ENCODE measurements at regions not wholly inside any gene's neighbourhood (a gene's known extent, or its start where the extent isn't known, plus 50 kb on each side); places are given as distances from the start of the nearest gene placed in this dataset.
"Not testable (repeated sequence)": the region's sequence is repeated elsewhere in the genome, so short reads cannot be mapped to it uniquely, and the experiment has no call there.

GRCh38 chr1:22196041-22196440 is 53.1 kb upstream of the WNT4 start:
- DNase-seq = no peak

DNA sequence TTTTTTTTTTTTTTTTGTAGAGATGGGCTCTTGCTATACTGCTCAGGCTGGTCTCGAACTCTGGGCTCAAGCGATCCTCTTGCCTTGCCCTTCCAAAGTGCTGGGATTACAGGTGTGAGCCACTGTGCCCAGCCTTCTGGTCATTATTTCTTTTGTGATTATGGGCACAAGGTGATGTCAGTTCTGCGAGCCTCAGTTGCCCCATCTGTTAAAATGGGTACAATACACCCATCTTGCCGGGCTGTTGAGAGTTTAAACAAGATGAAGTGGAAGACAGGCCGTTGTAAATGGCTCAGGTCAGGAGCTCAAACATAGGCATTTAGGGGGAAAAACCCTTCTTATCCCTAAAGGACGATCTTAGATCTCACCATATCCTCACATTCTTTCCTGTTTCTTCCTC is 53.7 kb upstream of the WNT4 start:
- DNase-seq = no peak

DNA sequence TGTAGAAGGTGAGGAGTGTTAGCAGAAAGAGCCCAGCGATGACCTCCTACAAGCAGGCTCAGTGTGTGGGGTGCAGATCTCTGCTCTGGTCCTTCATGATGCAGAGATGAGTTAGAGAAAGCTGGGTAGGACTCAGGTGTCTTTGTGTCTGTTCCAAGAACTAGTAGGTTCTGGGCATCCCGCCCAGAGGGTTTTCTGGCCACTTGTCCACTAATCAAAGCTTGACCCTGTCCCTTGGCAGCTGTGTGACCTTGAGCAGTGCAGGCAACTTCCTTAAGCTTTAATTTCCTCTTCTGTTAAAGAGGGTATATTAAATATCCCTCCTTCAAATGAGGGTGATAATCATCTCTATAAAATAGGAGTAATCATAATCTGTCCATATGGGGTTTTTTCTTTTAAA is 54.7 kb upstream of the WNT4 start:
- no peak for DNase-seq

DNA sequence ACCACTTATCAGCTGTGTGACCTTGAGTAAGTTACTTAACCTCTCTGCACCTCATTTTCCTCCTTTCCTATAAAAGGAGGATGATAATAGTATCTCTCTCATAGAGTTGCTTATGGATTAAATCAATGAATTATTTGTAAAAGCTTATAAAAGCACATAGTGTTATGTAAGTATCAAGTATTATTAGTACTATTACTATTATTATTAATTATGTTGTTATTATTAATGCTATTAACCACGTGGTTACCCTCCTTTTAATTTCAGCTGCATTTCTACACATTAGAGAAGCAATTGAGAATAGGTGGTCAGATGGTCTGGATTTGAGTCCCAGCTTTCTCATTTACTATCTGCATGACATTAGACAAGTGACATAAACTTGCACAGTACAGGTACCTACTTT is 58.1 kb upstream of the WNT4 start:
- DNase-seq = no peak

DNA sequence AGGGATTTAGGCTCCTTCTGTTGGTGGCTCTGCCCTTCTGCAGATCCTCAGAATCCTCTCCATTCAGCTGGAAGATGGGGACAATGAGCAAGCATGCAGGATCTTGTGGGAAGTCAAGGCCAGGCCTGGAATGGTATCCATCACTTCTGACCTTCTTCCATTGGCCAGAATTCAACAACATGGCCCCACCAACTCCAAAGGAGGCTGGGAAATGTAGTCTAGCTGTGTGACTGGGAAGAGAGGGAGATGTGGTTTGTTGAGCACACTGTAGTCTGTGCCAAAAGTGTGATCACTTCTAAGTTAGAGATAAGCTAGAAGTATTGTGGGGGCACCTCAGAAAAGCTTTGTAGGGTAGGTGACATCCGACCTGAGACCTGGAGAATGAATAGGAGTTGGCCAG is 60.4 kb upstream of the WNT4 start:
- DNase-seq = no peak

- no peak for DNase-seq
Measured at GRCh38 chr1:22204057-22204840, 61.4 kb upstream of the WNT4 start.

GRCh38 chr1:22204989-22205913 is 62.4 kb upstream of the WNT4 start:
- DNase-seq = no peak

DNA sequence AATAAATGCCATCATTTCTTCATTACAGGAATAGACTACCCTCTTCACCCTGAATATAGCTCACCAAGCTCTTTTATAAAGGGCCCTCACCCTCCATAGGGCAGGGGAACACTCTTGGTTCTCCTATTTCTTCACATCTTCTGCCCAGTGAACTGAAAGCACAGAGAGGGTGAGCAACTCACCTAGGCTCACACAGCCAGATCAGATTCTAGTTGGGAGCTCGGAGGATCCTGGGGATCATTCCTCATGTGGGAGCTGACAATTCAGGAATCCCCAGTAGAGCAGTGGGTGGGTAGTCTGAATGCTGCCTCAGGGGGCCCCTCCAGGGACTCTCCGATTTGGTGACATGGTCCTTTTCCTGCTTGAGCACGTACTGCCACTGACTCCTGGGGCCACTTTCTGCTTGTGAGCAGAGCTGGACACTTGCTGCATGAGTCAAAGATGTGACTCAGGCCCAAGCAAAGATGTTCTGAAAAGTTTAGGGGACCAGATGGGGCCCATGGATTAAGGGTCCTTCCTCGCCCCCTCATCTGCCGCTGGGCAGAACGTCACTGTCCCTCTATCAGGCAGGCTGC is 63.7 kb upstream of the WNT4 start:
- no peak for DNase-seq

GRCh38 chr1:22207511-22208267 is 64.8 kb upstream of the WNT4 start:
- no peak for DNase-seq

DNA sequence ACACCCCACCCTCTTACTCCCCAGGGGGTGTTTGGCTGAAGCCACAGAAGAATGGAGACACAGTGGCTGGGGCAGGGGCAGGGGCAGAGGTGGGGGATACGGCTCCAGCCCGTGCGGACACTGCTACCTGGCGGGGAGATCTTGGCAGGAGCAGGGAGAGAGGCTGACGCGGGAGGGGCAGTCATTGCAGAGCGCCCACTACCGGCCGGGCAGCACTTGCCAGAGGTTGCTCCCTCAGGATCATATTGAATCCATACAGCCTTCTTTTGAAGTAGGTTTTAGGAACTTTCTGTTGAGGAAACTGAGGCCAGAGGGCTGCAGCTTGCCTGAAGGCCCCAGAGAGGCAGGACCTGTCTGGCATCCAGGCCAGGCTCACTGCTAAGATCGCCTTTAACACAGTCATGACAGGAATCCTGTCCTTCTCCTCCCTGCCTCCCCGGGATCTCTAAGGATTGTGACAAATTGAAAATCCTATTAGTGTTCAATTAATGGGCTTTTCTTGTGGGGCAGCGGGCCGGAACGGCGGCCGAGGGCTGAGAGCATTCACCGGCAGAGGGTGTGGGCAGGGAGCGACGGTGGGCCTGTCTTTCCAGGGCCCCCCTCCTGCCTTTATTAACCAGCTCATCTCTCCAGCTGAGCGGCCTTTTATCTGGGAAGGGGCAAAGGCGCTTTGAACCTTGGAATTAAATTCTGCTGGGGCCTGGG is 65.5 kb upstream of the WNT4 start:
- DNase-seq = no peak

GRCh38 chr1:22208973-22209378 is 66.1 kb upstream of the WNT4 start:
- no peak for DNase-seq

DNA sequence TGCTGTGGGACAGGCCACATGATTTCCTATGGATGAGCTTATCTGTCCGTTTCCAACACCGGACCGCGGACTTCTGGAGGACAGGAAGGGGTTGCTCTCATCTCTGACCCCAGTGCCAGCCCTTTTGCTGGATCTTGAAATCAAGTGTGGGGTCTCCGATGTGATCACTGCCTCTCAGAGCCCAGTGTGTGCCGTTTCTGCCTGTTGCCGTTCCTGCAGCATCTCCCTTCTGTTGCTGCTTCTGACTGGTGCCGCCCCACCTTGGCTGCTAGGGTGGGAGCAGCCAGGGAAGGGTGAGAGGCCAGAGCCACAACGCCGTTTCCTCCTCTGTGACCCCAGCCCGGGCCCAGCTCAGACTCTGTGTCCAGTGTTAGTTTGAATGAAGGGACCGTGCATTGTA is 67.3 kb upstream of the WNT4 start:
- no peak for DNase-seq

DNA sequence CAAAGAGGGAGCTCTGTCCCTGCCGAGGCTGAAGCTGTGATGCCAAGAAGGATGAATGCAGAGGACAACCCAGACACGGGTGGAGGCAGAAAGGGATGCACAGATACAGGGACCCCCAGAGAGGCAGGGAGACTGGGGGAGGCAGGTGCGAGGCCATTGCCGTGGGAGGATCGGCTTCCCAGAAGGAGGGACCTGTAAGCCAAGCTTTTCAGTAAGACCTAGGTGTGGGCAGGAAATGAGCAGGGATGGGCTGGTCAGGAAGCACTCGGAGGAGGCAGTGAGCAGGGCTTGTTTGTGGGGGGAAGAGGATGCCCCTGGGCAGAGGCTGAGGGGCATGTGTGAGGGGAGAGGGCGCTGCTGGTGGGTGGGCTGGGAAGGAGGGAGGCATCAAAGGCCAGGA is 67.7 kb upstream of the WNT4 start:
- no peak for DNase-seq

GRCh38 chr1:22211459-22211858 is 68.6 kb upstream of the WNT4 start:
- not testable (repeated sequence) for DNase-seq

DNA sequence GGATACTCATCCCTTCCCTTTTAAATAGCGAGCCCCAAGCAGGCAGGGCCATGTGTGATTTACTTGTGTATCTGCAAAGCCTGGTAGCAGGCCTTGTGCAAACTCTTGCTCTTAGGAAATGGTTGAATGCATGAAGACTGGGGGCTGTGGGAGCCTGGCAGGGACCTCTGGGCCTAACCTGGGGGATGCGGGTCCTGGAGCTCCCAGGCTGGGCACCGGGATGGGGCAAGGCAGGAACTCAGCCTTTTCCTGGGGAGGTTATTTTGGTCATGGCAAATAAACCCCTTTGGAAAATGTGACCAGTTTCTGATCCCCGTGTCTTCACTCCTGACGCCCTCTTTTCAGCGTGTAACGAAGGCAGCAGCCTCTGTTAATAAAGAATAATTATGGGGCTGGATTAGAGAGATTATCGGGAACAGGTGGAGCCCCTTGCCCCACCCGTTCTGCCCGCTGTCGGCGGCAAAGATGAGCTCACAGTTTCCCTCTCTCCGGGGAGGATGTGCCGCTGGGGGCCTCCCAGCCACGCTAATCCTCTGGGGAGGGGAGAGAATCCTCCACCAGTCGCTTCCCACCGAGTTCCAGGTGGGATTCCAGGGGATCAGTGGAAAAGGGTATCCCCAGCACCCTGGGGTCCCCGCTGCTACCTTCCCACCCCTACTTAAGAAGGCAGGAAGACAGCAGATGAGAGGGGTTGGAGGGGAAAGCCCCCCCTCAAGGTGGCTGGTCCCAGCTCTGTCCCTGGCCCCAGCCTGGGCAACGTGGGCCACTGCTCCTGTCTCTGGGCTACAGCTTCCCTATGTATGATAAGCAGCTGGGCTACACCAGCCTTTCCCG is 69.7 kb upstream of the WNT4 start:
- DNase-seq = no peak

DNA sequence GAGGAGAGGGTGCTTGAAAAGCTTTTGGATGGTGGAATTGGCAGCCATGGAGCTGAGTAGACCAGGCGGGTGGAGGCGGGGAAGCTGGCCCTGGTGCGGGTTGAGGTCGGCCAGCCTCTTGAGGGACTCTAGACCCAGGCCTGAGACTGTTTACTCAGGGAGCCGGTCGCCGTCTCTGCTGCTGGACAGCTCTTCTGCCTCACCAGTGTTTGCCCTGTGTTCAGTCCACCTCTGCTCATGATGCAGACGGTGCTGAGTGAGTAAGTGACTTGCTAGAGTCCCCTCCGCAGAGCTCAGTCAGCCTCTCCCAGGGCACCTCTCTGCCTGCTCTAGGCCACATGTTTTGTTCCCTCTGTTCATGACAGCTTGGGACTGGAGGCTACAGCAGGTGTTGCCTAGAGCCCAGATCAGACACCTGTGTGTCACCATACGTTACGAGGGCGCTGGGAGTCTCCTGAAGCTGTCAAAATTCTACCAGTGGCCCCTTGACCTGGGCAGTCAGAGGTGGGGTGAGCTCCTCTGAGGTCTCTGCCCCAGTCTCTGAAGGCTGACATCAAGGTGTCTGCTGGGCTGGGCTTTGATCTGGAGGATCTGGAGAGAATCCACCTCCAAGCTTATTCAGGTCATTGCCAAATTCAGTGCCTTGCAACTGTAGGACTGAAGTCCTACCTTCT is 73.5 kb upstream of the WNT4 start:
- DNase-seq = no peak

- DNase-seq = no peak
Measured at GRCh38 chr1:22216966-22217365, 74.1 kb upstream of the WNT4 start.

DNA sequence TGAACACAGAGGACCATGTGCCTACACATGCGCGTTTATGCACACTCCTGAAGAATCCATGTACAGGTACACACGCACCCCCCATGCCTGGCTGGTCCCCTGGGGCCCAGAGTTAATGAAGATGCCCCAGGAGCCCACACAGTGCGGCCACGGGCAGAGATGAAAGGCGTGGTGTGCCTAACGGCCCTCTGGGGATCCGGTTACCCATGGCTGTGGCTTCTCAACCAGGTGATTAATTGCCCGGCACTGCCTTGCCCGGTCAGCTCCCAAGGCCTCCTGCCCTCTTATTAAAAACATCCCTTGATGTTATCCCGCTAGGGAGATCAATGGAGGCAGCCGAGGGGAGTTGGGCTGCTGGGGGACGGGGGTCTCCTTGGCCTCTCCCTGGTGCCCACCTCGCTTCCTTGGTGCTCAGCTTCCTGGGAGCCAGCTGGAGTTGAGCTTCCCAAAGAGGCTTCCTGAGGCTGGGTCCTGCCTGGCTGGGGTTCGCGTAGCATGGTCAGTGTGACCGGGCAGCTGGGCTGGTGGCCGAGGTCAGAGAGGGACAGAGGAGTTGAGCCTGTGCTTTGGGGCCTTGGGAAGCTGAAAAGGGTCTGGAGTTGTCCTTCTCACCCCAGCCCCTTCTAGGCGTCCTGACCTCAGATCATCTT is 75.0 kb upstream of the WNT4 start:
- no peak for DNase-seq

DNA sequence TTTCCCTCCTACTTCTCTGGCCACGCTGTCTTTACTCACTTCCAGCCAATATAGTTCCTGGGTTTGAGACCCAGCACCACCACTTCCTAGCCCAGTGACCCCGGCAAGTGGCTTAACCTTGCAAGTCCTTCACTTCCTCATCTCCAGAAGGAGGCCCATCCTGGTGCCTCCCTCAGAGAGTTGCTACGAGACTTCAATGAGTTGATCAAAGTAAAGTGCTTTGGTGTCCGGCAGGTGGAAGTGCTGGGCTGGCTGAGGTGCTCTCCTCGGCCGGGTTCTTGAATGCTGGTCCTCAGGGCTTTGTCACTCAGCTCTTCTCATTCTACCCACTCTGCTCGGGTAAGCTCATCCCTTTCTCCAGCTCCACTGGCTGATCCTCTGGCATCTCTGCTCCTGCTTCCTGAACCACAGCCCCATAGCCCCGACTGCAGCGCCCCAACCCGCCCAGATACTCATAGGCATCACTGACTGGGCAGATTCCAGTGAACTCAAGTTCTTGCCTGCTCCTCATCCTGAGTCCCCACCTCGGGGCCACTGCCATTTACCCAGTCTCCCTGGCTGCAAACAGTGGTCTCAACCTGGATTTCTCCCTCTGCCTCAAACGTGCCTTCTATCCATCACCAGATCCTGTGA is 75.8 kb upstream of the WNT4 start:
- no peak for DNase-seq
